Ammon's horn (tissue), 1 donor: ENCODE measurements at regions not wholly inside any gene's neighbourhood (a gene's known extent, or its start where the extent isn't known, plus 50 kb on each side); places are given as distances from the start of the nearest gene placed in this dataset.

Experiments used
- DNase-seq: peaks from one replicate; pipeline ENCODE4 v3.0.0-alpha.2; 2016; ENCODE audit warnings: low spot score

DNA sequence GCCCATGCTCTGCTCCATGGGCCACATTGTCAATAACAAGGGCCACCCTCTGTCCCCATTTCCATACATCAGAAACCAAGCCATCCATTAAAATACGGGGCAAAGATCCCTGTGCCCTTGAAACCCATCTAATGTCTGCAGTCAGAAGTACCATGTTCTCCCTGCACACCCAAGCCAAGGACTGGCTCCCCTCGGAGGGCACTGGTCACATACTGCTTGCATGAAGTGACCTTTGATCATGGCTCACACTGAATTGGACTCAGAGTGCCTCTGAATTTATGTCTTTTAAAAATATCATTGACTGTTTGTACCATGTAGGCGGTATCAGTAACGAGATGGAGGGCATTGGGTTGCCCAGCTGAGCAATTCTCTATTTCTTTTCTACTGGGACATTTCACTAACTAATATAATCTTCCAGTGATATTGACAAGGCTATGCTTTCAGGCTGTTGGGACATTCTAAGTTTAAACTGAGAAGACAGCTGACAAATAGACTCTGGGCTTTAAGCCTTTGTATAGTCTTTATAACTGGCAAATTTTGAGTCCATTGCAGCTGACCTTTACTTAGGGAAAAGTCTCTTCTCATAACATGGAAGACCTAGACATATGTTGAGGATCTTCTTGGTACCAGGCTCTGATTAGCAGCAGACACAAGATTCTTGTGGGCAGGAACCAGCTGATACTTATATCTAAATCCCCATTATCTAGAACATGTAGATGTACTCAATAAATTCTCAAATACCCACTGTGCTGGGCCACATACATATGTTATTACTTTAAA lies 214.3 kb downstream of the MYCN start:
- DNase-seq = no peak

DNA sequence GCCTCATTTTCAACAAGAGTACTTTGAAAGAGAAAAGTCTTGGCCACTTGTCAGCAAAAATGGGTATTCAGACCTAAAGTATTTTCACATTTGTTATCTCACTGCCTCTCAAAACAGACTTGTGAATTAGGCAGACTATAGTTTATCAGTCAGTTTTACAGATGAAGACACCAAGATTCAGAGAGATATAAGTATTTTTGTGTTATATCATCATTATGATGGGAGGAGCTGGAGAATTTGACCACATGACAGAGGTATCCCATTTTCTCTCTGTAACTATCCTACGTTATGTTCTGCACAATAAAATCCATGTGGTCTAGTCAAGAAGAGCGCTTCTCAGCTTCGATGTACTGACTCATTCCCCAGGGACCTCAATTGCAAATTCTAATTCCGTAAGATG lies 213.7 kb downstream of the MYCN start:
- no peak for DNase-seq

DNA sequence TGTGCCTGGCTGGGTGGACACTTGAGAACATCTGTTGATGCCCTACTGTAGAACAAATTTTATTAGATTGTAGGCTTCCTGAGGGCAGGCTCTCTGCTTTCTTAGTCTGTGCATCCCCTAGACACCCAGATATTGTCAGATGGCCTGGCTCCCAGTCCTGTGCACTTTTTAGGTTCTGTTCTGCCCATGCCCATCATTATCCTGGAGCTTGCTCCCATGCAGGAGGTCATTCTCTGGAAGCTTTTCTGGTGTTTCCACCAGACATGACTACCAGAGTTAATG lies 213.3 kb downstream of the MYCN start:
- DNase-seq = no peak

DNA sequence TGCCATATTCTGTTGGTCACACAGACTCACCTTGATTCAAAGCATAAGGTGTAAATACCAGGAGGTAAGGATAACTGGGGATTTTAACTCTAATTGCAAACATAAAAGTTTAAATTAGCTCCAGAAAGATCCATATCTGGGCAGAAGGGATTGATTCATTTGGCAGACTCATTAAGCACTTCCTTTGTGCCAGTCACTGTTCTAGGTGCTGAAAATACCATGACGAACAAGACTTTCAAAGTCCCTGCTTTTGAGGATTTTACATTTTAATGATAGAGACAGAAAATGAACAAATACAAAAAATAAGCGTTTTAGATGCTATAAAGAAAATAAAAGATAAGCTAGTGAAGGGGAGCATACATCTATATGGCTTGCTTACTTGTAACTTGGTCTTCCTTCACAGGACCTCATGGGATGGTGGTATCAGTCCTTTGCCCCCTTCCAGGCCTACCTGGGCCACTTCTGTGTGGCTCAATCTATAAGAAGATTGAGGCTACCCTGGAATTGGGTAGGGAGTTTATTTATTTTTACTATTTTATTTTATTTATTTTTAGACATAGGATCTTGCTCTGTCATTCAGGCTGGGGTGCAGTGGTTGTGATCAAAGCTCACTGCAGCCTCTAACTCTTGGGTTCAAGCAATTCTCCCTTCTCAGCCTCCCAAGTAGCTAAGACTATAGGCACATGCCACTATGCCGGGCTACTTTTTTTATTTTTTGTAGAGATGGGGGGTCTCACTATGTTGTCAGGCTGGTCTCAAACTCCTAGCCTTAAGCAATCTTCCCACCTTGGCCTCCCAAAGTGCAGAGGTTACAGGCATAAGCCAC lies 212.8 kb downstream of the MYCN start:
- no peak for DNase-seq

DNA sequence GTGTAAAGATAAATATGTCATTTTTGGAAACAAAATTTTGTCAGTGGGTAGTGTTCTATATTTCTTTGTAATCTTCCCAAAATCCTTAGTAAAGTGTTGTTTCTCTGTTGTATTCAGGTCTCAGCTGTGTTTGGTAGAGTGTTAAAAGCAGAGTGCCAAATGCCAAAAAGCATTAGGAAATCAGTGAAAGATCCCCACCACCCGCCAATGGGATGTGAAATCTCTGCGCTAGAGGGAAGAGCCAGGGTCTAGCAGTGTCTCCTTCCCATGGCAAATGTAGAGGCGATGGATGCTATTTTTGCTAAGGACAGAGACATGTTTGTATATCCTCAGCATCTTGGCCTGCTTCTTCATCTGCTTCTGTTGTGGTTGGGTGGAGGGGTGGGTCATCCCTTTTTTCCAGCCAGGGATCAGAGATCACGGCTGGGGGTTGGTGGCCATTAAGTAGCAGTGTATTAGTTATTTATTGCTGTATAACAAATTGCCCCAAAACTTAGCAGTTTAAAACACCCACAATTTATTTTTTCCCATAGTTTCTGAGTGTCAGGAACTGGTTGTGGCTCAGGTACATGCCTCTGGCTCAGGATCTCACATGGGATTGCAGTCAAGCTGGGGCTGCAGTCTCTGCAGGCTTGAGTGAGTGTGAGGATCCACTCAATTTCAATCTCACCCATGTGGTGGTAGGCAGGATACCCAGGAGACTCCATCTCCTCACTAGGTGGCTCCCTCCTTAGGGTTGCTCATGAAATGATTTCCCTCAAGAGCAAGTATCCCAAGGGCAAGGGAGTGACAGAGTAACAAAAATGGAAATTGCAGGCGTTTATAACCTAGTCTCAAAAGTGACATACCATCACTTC lies 211.9 kb downstream of the MYCN start:
- DNase-seq = no peak

DNA sequence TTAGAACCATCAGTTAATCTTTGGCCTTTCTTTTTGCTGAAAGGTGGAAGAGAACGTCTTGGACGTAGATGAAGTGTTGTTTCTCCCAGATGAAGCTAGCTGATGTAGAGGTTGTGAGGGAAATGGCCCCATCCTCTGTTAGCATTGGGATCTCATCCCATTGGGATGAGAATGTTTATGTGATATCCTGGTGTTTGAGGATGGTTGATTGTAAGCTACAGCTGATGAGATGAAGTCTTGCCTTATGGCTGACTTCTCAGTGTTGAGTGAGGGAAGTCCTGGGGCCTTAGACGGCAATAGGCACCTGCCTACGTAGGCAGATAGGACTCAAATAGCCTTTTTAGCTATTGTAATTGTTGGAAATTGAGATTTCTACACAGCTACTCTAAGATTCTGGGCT lies 211.3 kb downstream of the MYCN start:
- DNase-seq = no peak

DNA sequence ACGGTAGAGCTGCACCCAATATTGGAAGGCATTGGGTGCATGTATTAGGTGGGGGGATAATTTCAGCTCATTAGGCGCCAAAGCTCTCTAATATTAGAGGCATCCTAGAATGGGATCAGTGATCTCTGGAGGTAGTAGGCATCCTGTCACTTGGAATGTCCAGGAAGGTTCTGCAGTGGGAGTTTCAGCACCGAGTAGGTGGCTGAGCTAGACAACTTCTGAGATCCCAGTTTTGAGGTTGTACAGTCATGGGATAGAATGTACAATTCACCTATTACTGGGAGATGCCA lies 210.9 kb downstream of the MYCN start:
- no peak for DNase-seq

DNA sequence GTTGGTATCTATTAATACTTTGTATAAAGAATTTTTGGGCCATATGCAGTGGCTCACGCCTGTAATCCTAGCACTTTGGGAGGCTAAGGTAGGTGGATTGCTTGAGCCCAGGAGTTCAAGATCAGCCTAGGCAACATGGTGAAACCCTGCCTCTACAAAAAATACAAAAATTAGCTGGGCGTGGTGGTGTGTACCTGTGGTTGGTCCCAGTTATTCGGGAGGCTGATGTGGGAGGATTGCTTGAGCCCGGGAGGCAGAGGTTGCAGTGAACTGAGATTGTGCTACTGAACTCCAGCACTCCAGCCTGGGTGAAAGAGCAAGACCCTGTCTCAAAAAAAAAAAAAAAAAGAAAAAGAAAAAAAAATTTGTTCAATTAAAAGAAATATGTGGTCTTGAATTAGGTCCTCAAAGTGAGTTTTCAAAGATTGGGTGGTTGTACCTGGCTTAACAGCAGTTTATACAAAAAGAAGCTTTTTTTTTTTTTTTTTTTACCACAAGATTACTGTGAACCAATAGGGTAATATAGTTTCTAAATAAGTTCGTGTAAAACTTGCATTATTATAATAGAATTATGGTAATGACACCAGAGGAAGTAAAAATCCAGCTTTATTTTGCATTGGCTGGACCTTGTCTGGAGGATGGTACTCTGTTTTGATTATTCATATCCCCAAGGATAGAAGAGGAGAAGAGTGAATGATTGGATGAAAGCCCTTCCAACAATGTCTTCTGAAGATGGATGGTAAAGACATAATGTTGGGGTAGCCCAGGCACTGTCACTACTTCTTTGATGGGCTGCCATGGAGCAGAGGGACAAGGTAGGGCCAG lies 210.3 kb downstream of the MYCN start:
- no peak for DNase-seq

DNA sequence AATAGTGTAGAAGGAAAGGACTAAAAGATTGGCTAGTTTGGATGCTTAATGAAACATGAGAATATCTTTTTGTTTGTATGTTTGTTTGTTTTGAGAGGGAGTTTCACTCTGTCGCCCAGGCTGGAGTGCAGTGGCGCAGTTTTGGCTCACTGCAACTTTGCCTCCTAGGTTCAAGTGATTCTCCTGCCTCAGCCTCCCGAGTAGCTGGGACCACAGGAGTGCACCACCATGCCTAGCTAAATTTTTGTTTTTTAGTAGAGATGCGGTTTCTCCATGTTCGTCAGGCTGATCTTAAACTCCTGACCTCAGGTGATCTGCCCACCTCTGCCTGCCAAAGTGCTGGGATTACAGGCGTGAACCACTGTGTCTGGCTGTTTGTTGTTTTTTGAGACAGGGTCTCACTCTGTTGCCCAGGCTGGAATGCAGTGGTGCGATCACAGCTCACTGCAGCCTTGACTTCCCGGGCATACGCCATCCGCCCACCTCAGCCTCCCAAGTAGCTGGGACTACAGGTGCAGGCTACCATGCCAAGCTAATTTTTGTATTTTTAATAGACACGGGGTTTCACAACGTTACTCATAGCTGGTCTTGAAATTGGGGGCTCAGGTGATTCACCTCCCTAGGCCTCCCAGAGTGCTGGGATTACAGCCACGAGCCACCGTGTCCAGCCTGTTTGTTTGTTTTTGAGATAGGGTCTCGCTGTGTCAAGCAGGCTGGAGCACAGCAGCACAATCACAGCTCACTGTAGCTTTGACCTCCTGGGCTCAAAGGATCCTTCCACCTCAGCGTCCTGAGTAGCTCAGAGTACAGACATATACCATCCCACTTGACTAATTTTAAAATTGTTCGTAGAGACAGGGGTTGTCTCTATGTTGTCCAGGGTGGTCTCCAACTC lies 209.2 kb downstream of the MYCN start:
- no peak for DNase-seq

DNA sequence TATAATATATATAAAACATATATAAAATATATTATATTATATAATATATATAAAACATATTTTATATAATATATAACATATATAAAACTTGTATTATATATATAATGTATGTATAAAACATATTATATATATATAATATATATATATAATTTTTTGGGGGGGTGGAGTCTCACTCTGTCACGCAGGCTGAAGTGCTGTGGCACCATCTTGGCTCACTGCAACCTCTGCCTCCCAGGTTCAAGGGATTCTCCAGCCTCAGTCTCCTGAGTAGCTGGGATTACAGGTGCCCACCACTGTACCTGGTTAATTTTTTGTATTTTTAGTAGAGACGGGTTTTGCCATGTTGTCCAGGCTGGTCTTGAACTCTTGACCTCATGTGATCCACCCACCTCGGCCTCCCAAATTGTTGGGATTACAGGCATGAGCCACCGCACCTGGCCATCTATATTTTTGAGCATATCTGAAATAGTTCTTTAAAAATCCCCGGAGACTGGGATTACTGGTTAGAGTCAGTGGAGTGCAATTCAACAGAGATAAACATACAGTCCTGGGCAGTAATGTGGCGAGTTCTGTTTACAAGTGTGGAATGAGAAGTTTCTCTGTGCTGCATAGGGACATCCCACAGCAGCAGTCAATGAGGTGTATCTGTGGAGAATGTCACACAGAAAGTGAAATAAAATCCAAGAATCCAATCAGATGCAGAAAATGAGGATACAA lies 208.4 kb downstream of the MYCN start:
- no peak for DNase-seq

DNA sequence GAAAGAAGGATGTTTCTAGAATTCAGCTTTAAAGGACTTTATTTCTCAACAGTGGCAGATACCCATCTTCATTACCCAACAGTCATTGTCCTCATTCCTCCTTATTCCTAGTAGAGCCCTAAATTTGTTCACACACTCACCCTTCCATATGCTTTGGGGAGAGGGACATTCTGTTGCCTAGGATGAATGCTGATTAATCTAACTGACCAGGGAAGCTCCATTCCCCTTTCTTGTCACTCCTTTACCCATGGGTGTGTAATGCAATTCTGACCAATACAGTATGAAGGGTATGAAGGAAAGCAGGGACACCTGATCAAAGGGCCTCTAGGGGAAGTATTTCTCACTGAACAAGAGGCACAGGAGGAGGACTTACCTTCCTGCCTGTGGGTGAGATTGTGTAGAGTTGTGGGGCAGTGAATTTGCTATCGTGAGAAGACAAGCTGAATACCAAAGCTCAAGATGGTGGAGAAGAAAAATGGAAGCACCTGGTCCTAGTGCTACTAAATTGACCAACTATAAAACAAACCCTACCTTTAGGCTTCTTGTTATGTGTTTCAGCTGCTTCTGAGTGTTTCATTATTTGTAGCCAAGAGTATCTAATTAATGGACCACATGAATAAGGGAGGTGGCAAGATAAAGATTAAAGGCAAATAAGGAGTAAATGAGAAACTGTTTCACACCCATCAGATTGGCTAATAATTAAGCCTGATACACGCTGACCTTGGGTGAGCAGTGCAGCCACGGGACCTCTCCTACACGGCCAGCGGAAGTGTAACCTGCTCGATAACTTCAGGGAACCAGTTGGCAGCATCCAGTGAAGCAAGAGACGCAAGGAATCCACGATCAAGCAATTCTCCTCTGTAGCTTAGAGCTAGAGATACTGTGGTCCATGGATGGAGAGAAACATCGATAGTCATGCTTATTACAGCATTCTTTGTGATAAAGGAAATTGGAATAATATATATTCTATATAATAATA lies 202.3 kb downstream of the MYCN start:
- no peak for DNase-seq

DNA sequence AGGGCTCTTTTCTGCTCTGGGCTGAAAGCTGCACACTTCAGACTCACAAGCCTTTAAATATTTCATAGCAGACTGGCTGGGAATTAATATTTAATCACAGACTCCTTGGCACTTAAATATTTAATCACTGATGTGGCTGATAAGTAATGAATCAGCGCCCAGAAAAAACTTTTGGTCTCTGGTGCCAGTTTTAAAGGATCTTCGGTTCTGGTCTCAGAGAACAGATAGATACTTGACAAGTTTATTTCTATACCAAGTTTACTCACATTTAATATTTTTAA lies 201.2 kb downstream of the MYCN start:
- no peak for DNase-seq

DNA sequence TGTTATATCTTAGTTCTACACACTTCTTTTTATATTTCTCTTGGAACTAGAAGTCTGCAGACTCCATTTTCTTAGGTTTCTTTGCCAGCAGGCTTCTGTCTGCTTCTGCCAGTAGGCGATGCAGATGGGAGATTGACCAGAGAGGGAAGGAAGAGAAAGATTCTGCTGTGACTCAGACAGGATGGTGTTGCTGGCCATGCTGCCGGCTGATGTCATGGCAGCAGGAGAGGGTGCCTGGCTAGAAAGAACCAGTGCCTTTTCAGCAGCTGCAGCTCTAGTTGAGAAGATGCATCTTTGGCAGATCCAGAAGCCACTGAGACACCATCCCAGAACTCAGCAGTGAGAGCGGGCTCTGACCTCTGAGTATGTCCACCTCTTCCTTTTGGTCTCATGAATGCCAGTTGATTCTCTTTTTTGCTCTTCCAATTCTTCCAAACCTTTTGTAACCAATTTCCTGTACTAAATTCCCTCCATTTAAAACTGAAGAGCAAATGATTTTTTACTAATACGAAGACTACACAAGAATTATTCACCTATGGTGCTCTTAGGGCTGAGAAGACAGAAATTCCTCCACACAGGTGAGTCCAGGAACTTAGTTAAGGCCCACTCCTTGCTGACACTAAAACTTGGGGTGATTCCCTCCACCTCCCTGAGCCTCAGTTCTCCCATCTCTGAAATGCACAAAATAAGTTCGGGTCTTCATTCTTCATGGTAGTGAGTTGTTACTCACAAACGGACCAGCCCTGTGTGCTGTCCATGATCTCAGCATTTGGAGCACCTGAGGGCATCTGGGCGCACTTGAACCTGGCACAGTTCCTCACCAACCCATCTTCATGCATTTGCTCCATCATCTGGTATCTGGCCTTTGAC lies 200.7 kb downstream of the MYCN start:
- no peak for DNase-seq

DNA sequence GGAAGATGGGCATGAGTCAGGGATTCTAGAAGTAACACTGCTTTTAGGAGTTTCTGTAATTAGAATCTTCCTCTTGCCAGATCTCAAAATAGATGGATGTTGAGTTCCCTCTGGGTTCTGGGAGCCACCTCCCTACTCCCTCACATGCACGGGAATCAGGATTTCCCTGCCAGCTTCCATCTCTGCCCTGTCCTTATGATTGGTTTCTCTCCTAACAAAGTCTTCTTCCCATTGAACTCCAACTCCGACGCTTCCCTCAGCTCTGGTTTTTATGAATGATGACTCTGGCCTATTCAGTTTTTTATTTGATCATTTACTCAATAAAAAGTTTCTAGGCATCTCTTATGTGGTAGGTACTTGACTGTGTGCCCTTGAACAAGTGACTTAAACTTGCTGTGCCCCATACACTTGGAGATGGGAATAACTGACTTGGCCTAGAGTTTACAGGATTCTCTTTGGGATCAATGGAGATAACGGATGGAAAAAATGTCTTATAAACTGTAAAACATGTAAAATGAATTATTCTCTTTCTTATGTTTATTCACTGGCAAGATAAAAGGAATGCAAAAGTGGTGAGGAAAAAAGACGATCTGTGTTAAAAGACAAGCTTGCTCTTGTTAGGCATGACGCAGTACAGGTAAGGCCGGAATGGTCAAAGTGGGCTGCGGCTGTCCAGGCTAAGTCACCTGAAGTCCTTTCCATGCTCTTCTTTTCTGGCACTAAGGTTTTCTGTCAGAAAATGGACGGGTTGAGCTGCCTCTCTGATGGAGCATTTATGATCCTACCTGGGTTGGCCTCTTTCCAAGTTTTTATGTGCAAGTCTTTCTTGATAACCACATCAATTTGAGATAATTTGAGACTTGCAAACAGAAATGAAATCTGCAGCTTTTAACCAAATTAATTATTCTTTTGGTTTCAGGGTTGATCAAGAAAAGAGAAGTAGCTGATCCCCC lies 199.6 kb downstream of the MYCN start:
- no peak for DNase-seq

DNA sequence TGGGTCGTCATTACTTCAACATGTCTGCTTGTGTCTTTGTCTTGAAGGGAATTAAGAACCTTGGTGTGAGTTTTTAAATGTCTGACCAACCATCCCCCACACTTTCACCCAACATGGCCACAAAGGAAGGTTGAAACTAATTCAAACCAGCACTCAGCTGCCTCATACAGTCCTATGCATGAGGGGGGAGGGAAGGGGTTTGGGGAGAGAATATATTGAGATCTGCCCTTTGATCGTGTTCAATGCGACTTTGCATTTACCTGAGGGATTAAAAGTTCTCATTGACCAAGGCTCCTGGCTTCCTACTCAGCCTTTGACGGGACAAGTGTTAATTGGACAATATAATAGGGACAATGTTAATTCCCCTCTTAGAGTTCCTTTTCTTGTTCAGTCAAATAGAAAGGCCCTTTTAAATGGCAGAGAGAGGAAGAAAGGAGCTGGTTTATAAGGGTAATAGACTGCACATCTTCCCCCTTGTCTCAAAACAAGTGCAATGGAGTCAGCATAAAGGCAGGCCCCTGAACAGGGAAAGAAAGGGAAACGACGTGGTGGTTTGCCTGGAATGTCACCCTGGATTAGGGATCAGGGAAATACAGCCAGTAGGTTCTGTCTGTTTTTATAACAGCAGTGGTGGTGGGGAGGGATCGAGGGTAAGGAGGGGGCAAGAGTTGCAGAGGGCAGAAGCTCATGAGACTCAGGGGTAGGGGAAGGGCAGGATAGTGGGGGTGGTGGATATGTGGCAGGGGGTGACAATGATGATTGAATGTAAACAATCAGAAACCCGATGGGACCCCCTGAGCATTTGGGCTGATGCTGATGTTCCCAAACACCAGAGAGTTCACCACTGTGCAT lies 198.7 kb downstream of the MYCN start:
- no peak for DNase-seq

DNA sequence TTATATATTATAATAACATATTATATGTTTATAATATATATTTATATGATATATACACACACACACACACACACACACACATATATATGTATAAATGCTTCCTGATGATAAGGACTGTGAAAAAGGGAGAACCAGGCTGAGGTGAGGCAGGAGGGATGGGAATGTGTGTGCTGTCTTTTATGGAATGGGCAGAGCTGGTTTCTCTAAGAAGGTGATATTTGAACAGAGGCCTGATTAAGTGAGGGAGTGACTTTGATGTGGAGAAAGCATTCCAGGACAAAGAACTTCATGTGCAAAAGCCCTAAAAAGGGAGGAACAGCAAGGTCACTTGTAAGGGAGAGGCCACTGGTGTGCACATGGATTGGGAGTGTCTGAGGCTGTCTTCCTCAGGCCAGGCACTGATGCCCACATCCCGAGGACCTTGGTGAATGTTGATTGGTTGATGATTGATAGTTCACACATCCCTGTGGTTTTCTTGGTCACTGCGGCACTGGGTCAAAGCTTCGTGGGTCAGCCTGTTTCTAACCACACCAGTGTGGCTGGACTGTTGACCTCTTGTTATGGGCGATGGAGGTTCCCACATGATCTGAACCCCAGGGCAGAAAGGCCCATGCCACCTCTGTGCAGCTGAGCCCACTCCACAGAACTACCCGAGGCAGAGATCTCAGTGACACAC lies 196.9 kb downstream of the MYCN start:
- DNase-seq = no peak
